IPS-NIHi11 (cell line): ENCODE measurements at regions not wholly inside any gene's neighbourhood (a gene's known extent, or its start where the extent isn't known, plus 50 kb on each side); places are given as distances from the start of the nearest gene placed in this dataset.

ENCODE experiments used
- DNase-seq: peaks from one replicate; pipeline ENCODE4 v3.0.0; 2012; ENCODE audit warnings: mixed read lengths, low spot score

- DNase-seq, result no peak
Measured at GRCh38 chrX:68927178-68927577, 98.4 kb downstream of the EFNB1 start.

GRCh38 chrX:68923147-68923546 is 94.3 kb downstream of the EFNB1 start:
- DNase-seq, result no peak

- no peak for DNase-seq
Measured at GRCh38 chrX:68922013-68922412, 93.2 kb downstream of the EFNB1 start.

- DNase-seq, result no peak
Measured at GRCh38 chrX:68920561-68920960, 91.7 kb downstream of the EFNB1 start.

GRCh38 chrX:68919707-68920106 is 90.9 kb downstream of the EFNB1 start:
- DNase-seq, result no peak

- DNase-seq, result no peak
Measured at GRCh38 chrX:68918202-68918601, 89.4 kb downstream of the EFNB1 start.

GRCh38 chrX:68917799-68918198 is 89.0 kb downstream of the EFNB1 start:
- DNase-seq, result no peak

- DNase-seq, result no peak
Measured at GRCh38 chrX:68916891-68917290, 88.1 kb downstream of the EFNB1 start.

GRCh38 chrX:68915778-68916177 is 87.0 kb downstream of the EFNB1 start:
- no peak for DNase-seq

- peak; percentile 34 for DNase-seq
Measured at GRCh38 chrX:68914479-68914946, 85.7 kb downstream of the EFNB1 start.

- no peak for DNase-seq
Measured at GRCh38 chrX:68913249-68913547, 84.4 kb downstream of the EFNB1 start.

- peak; percentile 49 for DNase-seq
Measured at GRCh38 chrX:68912113-68912512, 83.3 kb downstream of the EFNB1 start.

GRCh38 chrX:68910731-68911428 is 82.1 kb downstream of the EFNB1 start:
- no peak for DNase-seq

GRCh38 chrX:68909945-68910344 is 81.1 kb downstream of the EFNB1 start:
- no peak for DNase-seq

GRCh38 chrX:68908071-68908470 is 79.2 kb downstream of the EFNB1 start:
- DNase-seq, result no peak

- no peak for DNase-seq
Measured at GRCh38 chrX:68902706-68903504, 74.1 kb downstream of the EFNB1 start.

- no peak for DNase-seq
Measured at GRCh38 chrX:68901519-68901918, 72.7 kb downstream of the EFNB1 start.

GRCh38 chrX:68898598-68898997 is 69.8 kb downstream of the EFNB1 start:
- DNase-seq, result no peak

- DNase-seq, result no peak
Measured at GRCh38 chrX:68897118-68897945, 68.5 kb downstream of the EFNB1 start.

- no peak for DNase-seq
Measured at GRCh38 chrX:68896581-68896980, 67.8 kb downstream of the EFNB1 start.

GRCh38 chrX:68895778-68896177 is 67.0 kb downstream of the EFNB1 start:
- no peak for DNase-seq

GRCh38 chrX:68895341-68895755 is 66.5 kb downstream of the EFNB1 start:
- no peak for DNase-seq
